Coronary artery (tissue), 2 donors: ENCODE measurements at regions not wholly inside any gene's neighbourhood (a gene's known extent, or its start where the extent isn't known, plus 50 kb on each side); places are given as distances from the start of the nearest gene placed in this dataset.

Experiments
- DNase-seq: peaks from one replicate; pipeline ENCODE4 v3.0.0-alpha.2; 2017; ENCODE audit warnings: low spot score
- H3K27ac ChIP-seq, 2 donors: fragments of 200-600 bp; sonication (generic); one replicate each; pipeline ENCODE4 v1.5.1; 2016 to 2019
- H3K4me3 ChIP-seq: fragments of 200-600 bp; sonication (generic); 2 replicates; pipeline ENCODE4 v1.5.1; 2016; ENCODE audit warnings: mild to moderate bottlenecking, moderate library complexity
- CTCF ChIP-seq: fragments of 200-600 bp; sonication (generic); IDR thresholded peaks from one replicate; pipeline ENCODE4 v1.5.1; 2019; ENCODE audit warnings: antibody characterized with exemption

- Histone ChIP-seq H3K4me3 (no peak overlapping the region), H3K27ac (no peak overlapping the region)
- DNase-seq: no peak
- TF ChIP-seq CTCF: no peak
Observed at GRCh38 chr2:125280265-125280664, 1255.2 kb downstream of the CNTNAP5 start.

GRCh38 chr2:125281242-125281641, 1256.2 kb downstream of the CNTNAP5 start:
- no peak overlapping the region for H3K4me3 ChIP-seq
- no peak for DNase-seq
- H3K27ac ChIP-seq: no peak overlapping the region
- no peak for TF ChIP-seq CTCF

- TF ChIP-seq CTCF: no peak
- H3K27ac ChIP-seq: no peak overlapping the region
- H3K4me3 ChIP-seq: no peak overlapping the region
- DNase-seq: no peak
Observed at GRCh38 chr2:125296742-125297141, 1271.7 kb downstream of the CNTNAP5 start.

- no peak for TF ChIP-seq CTCF
- no peak for DNase-seq
- no peak overlapping the region for H3K4me3 ChIP-seq
- no peak overlapping the region for H3K27ac ChIP-seq
Observed at GRCh38 chr2:125310657-125311364, 1285.7 kb downstream of the CNTNAP5 start.

- H3K4me3 ChIP-seq: no peak overlapping the region
- no peak for DNase-seq
- no peak overlapping the region for H3K27ac ChIP-seq
- no peak for TF ChIP-seq CTCF
Observed at GRCh38 chr2:125312342-125312741, 1287.3 kb downstream of the CNTNAP5 start.

- no peak for TF ChIP-seq CTCF
- Histone ChIP-seq H3K4me3 (no peak overlapping the region), H3K27ac (no peak overlapping the region)
- DNase-seq: no peak
Observed at GRCh38 chr2:125313806-125314205, 1288.7 kb downstream of the CNTNAP5 start.

GRCh38 chr2:125318740-125319139, 1293.7 kb downstream of the CNTNAP5 start:
- TF ChIP-seq CTCF: no peak
- DNase-seq: no peak
- H3K4me3 ChIP-seq: no peak overlapping the region
- no peak overlapping the region for H3K27ac ChIP-seq
